ENCODE measurements at regions not wholly inside any gene's neighbourhood (a gene's known extent, or its start where the extent isn't known, plus 50 kb on each side); places are given as distances from the start of the nearest gene placed in this dataset.
"Not testable (repeated sequence)": the region's sequence is repeated elsewhere in the genome, so short reads cannot be mapped to it uniquely, and the experiment has no call there.

DNA sequence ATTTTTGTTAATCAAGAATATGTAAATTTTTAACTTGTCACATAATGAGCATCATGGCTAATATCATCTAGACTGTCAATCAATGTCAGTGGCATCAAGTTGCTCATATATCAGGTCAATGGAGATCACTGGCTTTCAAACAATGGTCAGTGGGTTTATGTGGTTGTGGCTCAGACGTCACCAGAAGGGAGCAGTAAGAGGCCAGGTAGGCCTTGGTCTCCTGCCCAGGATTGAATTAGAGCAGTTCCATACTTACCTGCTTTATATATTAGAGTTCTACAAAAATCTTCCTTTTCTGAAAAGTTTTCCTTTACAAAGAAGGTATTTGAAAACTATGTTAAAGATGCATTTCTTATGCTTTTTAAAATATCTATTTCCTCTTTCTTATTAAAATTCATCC is 206.3 kb upstream of the B3GALT2 start:
- no peak for DNase-seq

DNA sequence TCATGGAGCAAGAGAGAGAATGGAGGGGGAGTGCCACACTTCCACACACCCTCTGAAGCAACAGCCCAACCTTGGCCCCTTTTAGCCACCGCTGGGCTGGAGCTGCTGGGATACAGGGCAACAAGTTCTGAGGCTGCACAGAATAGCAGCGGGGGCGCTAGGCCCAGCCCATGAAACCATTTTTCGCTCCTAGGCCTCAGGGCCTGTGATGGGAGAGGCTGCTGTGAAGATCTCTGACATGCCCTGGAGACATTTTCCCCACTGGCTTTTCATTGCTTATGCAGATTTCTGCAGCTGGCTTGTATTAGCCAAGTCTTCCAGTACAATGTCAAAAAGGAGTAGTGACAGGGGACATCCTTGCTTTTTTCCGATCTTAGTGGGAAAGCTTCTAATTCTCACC is 202.3 kb upstream of the B3GALT2 start:
- DNase-seq: no peak

DNA sequence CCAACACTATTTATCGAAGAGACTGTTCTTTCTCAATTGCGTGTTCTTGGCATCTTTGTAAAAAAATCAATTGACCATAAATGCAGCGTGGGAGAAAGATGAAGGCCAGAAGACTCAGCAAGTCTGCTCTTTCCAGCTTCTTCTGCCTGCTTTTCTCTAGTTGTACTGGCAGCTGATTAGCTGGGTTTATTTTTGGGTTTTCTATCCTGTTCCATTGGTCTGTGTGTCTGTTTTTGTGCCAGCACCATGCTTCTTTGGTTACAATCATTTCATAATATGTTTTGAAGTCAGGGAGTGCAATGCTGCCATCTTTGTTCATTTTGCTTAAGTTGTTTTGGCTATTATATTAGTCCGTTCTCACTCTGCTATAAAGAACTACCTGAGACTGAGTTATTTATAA is 201.8 kb upstream of the B3GALT2 start:
- no peak for DNase-seq

DNA sequence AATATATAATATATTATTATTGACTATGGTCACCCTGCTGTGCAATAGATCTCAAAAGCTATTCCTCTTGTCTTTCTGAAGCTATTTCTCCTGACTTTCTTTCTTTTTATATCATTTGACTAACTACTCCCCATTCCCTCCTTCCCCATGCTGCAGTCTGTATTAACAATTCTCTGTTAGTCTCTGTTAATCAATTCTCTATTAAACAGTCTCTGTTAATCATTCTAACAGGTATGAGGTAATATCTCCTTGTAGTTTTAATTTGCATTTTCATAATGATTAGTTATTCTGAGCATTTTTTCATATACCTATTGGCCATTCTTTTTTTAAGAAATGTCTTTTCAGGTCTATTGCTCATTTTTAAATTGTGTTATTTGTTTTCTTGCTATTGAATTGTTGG is 201.0 kb upstream of the B3GALT2 start:
- no peak for DNase-seq

DNA sequence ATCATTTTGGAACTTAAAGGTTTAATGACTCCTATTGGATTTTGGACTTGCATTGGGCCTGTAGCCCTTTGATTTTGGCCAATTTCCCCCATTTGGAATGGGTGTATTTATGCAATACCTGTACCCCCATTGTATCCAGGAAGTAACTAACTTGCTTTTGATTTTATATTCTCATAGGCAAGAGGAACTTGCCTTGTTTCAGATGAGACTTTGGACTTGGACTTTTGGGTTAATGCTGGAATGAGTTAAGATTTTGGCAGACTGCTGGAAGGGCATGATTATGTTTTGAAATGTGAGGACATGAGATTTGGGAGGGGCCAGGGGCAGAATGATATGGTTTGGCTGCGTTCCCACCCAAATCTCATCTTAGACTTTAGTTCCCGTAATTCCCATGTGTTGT is 192.0 kb upstream of the B3GALT2 start:
- not testable (repeated sequence) for DNase-seq

DNA sequence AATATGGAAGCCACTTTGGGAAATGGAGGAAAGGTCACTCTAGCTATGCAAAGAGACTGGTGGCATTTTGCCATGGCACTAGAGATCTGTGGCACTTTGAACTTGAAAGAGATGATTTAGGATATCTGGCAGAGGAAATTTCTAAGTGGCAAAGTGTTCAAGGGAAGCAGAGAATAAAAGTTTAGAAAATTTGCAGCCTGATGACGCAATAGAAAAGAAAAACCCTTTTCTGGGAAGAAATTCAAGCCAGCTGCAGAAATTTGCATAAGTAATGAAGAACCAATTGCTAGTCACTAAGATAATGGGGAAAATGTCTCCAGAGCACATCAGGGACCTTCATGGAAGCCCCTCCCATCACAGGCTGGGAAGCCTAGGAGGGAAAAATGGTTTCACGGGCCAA is 191.1 kb upstream of the B3GALT2 start:
- DNase-seq: no peak

DNA sequence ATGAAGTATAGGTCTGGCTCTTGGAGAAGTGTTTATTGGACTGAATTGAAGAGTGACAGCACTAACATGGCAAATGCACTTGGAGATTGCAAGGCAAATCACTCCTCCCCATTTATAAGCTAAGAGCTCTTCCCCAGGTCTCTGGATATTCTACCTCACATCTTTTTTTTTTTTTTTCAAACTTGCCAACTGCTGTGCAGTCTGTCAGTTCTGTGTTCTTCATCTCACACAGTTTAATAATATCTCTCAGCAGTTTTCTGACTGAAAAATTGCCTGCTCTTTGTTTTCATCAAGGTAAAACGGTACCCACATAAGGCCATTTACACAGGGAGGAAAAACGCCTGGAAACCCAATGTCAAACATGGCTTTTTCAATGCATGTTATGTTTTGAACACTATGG is 186.1 kb upstream of the B3GALT2 start:
- DNase-seq: no peak

DNA sequence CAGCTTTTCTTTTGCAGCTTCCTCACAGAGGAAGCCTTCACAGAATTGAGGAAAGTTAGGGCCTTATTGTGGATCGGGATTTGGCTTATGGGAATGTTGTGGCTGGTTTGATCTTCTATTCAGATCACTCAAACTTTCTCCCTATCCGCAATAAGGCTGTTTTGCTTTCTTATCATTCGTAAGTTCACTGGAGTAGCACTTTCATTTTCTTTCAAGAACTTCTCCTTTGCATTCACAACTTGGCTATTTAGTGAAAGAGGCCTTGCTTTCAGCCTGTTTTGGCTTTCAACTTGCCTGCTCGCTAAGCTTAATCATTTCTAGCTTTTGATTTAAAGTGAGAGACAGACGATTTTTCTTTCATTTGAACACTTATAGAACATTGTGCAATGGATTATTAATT is 181.9 kb upstream of the B3GALT2 start:
- DNase-seq: no peak

DNA sequence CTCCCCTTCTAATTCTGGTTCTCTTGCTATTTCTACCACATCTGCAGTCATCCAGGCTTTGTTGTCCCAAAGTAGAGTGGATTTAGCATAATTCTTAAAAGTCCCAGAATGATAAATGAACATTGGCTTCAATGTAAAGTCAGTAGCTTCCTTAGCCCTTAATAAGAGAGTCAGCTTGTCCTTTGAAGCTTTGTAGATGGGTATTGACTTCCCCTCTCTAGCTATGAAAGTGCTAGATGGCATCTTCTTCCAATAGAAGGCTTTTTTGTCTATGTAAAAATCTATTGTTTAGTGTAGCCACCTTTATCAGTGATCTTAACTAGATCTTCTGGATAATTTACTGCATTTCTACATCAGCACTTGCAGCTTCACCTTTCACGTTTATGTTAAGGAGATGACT is 181.4 kb upstream of the B3GALT2 start:
- DNase-seq: no peak

DNA sequence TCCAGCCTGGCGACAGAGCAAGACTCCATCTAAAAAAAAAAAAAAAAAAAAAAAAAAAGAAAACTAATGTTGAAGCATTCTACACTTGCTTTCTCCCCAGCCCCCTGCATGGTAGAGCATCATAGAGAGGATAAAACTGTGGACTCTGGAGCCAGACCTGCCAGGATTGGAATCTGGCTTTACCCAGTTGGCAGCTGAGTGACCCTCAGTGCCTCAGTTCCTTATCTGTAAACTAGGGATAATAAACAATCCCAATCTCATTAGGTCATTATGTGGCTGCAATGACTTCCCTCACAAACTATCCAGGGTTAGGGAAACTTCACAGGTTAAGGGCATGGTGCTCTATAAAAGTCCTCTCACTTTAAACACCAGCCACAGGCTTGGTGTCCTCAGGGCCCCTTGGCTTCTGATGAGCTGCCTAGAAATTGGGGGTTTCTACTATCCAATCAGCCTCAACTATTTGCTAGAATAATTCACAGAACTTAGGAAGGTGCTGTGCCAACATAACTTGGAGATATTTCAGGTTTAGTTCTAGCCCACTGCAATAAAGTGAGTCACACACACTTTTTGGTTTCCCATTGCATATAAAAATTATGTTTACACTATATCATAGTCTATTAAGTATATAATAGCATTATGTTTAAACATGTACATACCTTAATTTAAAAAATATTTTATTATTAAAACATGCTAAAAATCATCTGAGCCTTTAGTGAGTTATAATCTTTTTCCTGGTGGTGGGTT is 180.5 kb upstream of the B3GALT2 start:
- DNase-seq: no peak

DNA sequence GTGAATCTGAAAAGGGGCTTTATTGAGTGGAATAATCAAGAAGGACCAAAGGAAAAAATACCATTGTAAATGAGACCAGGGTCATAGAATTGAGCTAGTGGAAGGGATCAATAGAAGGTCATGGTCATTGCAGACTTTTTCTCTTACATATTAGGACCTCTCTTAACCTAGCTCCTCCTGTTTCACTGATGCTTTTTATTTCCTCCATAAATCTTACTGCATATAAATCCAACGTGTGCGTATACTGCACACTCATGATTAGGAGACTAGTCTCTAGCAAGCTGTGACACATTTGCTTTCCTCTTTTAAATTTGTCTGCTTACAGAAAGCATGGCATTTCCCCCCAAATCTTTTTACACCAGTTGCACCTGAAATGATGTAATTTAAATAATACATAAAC is 179.6 kb upstream of the B3GALT2 start:
- DNase-seq: no peak

DNA sequence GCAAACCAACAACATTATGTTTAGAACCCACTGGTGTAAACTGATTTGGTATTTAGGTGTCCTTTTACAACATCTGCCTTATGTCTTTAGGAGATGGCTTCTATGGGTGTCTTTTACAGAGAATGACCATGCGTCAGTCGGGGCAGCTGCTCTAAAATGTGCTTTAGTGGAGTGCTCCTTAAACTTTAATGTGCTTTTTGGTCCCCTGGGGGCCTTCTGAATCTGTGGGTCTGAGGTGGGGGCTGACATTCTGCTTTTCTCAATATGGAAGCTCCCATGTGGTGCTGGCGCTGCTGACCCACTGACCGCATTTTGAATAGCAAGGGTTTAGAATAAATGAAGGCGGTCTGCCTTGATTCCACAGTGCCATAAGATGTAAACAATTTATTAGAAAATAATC is 173.2 kb upstream of the B3GALT2 start:
- no peak for DNase-seq

DNA sequence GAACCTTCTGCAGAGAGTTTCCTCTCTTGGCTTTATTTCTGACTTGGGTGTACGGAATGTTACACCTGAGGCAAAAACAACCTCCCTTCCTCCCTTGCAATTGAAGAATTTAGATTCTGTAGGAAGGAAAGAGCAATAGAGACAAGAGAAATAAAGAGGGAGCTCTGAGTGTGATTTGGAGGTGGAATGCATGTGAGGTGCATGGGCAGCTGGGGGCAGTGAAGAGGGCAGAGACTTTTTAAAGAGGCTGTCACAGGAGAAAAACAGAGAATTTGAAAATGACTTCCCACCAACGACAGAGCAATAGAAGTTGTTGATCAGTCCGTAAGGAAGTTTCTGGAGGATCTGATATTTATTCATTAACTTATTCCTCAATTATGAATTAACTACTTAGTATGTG is 172.0 kb upstream of the B3GALT2 start:
- no peak for DNase-seq

DNA sequence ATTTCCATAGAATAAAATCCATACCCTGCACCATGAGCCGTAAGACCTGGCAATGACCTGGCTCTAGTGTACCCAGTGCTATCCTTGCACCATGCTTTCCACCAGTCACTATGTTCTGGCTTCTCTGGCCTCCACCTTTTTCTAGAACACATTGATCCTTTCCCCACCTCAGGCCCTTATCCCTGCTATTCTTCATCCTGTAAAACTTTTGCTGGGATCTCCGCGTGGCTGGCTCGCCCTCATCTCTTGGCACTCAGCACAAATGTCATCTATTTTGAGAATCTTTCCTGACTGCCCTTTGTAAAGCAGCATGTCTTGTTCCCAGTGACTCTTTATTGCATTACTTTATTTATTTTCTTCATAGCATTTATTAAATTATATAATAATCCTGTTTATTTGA is 169.8 kb upstream of the B3GALT2 start:
- DNase-seq: no peak

DNA sequence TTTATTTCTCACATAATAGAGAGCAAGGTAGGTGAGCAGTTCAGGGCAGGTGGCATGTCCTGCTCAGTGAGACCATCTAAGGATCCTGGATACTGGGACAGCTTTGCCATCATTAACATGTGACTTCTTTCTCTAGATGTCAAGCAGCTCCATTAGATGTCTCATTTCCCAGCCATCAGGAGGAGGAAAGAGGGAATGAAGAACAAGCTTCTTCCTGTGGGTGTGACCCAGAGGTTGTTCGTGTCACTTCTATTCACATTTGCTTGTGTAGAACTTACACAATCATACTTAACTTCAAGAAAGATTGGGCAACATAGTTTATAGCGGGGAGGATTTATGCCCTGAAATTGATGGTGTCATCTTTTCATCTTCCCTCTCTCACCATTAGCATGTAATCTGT is 169.2 kb upstream of the B3GALT2 start:
- DNase-seq: no peak

DNA sequence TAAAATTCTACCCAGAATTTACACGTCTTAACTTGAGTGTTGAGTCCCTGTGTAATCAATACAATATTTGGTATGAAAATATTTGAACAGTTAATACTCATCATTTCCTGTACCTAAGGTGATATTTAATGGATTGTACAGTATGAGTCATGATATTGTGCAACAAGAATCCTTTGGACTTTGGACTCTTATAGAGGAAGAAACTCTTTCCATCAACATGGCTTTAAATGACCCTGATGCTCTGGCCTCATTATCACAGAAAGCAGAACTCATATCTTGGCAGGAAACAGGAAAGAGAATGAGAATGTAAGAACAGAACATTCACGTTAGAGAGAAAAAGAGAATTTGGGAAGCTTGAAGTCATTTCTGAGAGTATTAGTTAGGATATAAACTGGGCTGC is 168.8 kb upstream of the B3GALT2 start:
- no peak for DNase-seq

DNA sequence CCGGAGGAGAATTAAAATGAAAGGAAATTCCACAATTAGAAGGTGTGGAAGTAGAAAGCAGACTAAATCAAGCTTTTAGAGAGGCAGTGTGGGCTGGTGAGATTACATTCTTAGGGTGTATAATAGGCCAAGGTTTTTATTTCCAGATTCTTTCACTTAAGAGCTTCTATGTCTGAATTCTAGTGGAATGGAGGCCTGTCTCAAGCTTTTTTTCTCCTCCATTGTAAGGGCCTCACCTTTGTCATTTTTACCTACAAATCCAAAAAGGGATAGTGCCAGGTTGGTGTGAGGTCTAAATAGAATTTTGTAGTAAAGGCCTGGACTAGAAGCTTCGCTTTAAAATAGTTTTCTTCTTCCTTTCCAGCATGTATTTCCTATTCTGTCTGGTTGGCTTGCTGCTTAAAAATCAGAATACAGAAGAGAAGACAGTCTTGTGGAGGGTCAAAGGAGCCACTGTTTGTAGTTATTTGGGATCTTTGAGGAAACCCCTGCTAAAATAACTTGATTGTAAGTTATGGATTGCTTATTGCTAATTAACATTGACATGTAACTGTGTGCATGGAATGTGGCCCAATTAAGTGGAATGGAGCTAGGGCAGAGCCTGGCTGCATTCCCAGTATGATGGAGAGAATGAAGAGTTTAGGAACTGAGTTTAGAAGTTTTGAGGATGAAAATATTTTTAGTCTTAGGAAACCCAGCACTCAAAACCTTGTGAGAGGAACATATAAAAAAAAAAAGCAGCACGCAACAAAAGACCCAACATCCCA is 162.5 kb upstream of the B3GALT2 start:
- DNase-seq: no peak

DNA sequence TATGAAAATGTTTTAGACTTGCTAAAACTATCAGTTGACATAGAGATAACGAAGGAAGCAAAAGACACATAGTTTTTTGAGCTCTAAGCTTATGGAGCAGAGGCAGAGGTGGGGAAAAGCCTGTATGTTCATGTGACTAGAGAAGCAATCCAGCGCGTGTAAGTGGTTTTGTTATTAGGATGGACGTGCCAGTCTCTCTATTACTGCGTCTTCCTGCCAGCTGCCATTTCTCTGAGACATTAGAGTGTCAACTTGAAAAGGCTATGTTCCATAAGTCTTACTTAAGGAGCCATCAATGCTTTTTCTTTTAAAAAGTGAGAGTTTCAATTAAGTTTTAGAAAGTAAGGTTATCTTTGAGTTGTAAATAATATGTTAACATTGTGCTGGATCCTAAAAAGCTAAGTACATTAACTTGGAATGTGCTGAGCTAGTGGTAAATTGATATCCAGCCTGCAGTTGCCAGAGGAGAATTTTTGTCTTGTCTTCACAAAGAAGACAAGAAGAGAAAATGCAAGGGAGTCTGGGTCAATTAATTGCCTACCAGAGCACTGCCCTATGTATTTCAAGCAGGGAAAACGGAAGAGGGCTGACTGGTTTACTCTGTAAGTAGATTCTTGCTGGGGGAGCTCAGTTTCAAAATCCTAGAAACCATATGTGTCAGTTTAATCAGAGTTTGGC is 161.8 kb upstream of the B3GALT2 start:
- DNase-seq: no peak

DNA sequence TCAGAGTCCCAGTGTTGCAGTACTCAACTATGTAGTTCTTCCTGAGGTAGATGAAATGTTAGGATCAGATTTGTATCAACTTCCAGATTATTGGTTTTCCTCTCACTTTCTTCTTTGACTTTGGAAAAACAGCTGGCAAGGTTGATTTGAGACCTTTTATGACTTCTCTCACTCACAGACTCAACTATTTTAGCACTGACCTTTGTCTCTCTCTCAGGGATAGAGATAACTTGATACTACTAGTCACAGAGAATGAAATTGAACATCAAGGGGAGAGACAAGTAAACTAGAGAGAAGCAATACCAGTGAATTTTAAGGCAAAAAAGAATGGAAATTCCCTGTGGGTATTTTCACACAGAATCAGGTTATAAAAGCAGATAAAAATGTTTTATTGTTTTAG is 159.7 kb upstream of the B3GALT2 start:
- no peak for DNase-seq

DNA sequence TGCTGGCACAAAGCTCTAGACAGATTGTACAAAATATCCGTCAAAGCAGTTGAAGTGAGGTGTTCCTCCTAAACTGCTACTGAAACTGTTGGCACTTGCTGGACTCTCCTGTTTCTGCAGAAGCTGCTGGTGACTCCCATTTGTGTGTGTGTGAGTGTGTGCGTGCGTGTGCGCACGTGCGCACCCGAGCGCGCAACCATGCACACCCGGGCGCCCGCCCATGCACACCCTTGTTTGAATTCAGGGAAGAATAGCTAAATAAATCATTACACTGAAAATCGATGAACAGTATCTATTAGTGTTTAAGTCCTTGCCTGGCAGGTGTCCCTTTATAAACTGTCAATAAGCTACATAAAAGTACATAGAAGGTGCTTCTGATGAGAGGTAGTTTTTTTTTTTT is 156.4 kb upstream of the B3GALT2 start:
- DNase-seq: no peak

DNA sequence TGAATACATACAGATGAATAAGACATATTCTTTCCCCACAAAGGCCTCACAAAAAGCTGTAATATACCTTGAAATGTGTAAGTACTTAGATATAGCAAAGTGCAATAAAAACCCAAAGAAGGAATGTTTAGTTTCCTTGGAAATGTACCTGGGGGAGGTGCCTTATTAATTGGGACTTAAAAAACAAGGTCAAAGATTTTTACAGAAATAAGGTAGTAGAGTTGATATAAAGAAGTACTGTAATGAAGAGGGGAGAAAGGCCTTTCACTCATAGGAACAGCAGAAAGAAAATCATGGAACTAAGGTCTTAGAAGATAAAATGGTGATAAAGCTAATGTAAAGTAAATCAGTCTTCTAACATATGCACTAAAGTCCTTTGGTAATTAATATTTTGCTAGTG is 153.9 kb upstream of the B3GALT2 start:
- no peak for DNase-seq

DNA sequence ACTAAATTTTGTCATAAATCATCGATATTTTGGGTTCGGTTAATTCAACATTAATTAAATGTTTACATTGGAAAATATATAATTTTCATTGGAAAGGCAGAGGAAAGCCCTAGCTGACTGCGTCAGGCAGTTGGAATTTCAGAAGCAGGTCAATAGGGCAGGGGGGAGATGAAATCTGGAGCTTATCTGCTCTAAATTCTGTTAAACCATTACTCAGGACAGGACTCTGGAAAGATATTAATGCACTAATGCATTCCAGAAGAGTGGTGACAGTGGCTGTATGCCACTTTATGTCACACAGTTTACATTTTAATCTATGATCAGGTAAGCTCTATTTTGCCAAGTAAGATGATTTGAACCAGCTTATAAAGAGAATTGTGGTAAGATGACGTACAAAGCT is 153.0 kb upstream of the B3GALT2 start:
- no peak for DNase-seq

DNA sequence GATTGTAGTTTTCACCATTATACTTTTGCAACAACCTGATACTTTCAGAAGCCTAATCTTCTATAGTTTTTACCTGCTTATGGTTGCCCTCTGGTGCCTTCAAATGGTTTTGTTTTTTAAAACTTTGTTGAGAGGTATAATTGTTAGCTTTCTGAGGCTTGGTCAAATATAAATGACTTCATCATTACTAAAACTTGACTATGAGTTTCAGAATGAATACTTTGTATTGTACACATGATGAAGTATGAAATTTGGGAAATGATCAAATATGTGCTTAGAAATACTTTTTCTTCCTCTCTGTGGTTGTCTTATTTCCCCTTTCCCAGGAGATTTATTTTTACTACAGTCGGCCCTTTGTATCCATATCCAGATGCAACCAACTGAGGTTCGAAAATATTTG is 151.8 kb upstream of the B3GALT2 start:
- DNase-seq: no peak

Data from amygdala (tissue), 56 donors.